ENCODE measurements at regions not wholly inside any gene's neighbourhood (a gene's known extent, or its start where the extent isn't known, plus 50 kb on each side); places are given as distances from the start of the nearest gene placed in this dataset.
"Not testable (repeated sequence)": the region's sequence is repeated elsewhere in the genome, so short reads cannot be mapped to it uniquely, and the experiment has no call there.

DNA sequence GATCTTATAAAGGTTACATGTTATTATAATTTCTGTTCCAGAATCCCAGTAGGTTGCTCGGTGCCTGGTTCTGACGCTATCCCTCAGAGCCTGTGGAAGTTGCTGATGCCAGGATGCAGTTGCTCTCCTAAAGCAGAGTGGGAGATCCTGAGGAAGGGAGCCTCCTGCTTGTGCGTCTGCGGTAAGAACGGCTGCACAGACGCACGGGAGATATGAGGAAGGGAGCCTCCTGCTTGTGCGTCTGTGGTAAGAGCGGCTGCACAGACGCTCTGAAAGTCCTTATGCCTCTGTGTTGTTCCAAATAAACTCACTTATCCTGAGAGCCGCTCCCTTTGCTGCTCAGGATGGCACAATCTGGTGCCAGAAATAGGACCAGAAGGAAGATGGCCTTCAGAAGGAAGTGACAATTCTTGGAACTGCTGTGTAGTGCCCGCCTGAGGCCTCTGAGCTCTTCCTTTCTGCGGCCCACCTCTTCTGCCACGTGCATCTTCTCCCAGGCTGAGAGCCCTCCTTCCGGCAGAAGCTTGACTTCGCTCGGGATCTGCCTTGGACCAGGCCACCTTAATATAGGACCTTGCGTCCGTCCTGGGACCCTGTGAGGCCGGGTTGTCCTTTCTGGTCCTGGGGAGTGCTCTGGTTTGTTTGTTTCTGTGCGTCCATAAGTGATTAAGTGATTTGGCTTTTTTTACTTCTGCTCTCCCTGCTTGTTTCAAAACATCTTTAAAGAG lies 89.5 kb downstream of the RTP5 start:
- DNase-seq (ENCODE audit: low read depth): no peak

GRCh38 chr2:241959751-241960269 lies 90.3 kb downstream of the RTP5 start:
- DNase-seq (ENCODE audit: low read depth): no peak

DNA sequence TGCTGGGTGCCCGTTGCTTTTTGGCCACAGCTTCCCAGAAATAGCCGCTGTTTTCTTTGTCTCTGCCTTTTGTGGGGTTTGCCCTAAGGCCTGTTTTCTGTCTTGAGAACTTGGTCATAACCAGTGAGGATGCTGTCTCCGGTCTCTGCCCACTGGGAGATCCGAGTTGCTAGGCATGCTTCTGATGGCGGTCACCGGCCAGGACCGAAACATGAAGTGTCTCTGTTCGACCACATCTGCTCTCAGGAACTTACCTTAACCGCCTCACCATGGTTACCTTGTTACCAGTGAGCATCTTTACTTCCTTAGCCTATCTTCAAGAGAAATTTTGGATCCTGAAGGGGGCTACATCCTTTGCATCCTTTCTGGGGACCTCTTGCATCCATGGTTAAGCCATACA lies 91.9 kb downstream of the RTP5 start:
- DNase-seq (ENCODE audit: low read depth): no peak

DNA sequence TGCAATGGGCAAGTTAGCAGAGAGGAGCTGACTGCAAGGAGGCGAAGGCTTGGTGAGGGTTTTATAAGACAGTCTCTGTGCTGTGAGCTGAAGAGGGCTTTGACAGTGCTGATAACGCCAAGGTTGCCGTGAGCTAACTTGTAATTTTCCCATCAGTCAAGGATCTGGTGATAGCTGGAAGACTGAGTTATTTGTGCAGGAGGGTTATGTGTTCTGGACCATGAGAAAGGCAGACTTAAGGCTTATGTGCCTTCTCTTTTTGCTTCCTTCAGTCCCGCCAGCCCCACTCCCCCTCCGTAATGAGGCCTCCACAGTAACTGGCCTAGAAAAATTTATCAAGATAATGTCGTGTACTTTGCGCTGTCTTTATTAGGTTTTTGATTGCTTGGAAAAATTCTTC lies 94.6 kb downstream of the RTP5 start:
- DNase-seq (ENCODE audit: low read depth): no peak

- DNase-seq (ENCODE audit: low read depth): peak; percentile 41
Measured at GRCh38 chr2:241965931-241966412, 96.4 kb downstream of the RTP5 start.

GRCh38 chr2:241966647-241967466 lies 97.3 kb downstream of the RTP5 start:
- no peak for DNase-seq (ENCODE audit: low read depth)

GRCh38 chr2:241967467-241968144 lies 98.1 kb downstream of the RTP5 start:
- DNase-seq (ENCODE audit: low read depth): no peak

DNA sequence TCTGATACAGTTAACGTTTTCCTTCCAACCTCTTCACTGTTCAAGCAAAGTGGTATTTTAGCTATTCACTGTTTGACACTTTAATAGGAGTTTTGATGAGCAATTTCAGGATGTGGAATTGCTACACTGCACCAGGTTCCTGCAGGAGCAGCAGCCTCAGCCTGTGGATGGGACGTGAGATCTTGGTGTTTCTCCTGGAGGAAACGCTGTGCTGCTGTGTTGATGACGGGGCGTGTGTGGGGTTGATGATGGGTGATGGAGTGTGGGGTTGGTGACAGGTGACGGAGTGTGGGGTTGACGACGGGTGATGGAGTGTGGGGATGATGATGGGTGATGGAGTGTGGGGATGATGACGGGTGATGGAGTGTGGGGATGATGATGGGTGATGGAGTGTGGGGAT lies 98.9 kb downstream of the RTP5 start:
- no peak for DNase-seq (ENCODE audit: low read depth)

- DNase-seq (ENCODE audit: low read depth): not testable (repeated sequence)
Measured at GRCh38 chr2:241969182-241969581, 99.7 kb downstream of the RTP5 start.

DNA sequence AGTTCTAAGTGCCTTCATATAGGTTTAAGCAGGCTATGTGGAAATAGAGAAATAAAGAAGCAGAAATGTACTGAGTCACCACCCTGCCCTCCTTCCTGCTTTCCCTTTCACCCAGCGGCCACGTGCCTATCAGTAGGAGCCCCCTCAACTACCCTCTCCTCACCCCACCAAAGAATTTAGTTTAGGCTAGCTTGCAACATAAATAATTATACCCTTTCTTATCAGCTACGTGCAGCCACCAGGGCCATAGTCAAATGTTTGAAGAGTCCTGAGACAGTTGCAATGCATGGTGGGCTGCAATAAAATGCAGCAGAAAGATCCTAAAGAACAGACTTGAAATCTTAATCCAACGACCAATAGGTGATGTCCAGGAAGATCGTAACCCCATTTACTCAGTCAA lies 101.2 kb downstream of the RTP5 start:
- DNase-seq (ENCODE audit: low read depth): no peak

- DNase-seq (ENCODE audit: low read depth): no peak
Measured at GRCh38 chr2:241974096-241974495, 104.6 kb downstream of the RTP5 start.

GRCh38 chr2:241974851-241975592 lies 105.5 kb downstream of the RTP5 start:
- DNase-seq (ENCODE audit: low read depth): no peak

DNA sequence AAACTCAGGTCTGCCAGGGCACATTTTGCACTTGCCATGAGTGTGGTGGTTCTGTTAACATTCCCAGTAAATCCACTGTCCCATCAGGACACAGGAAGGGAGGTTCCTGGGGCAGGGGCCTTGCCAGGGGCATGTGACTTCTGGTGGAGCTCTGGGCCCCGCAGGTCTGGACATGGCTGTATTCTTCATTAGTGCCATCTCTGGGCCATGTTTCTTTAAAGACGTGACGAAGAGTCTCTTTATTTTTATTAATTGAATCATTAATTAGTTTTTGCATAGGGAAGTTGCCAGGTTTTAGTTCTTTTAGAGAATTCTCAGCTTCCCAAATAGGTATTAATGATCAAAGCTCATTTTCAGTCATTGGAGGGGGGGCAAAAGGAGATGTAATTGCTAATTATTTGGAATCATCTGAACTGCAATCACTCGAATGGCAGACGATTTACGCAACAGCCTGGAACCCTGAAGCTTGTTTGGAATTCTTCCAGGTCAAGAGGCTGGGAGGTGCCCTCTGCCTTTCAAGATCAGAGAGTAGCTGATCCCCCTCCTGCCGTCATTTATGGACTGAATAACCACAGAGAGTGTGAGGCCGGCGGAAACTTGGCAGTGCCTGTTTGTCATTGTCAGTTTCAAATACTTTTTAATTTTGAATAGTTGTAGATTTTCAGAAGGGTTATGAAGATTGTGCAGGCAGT lies 106.2 kb downstream of the RTP5 start:
- DNase-seq (ENCODE audit: low read depth): no peak

DNA sequence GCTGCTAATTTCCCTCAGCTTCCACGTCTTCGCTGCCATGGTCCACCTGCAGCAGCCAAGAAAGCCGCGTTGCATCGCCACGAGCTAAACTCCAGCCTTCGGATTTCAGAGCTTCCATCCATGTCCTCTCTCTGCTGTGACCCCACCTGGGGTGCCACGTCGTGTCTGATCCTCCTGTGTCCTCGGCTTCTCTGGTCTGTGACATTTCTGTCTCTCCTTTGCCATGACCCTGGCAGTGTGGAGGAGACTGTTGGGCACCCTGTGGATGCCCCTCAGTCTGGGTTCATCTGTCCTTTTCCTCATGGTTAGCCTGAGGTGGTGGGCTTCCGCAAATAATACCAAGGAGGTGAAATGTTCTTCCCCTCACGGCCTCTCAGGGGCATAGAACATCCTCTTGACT lies 106.8 kb downstream of the RTP5 start:
- DNase-seq (ENCODE audit: low read depth): no peak

DNA sequence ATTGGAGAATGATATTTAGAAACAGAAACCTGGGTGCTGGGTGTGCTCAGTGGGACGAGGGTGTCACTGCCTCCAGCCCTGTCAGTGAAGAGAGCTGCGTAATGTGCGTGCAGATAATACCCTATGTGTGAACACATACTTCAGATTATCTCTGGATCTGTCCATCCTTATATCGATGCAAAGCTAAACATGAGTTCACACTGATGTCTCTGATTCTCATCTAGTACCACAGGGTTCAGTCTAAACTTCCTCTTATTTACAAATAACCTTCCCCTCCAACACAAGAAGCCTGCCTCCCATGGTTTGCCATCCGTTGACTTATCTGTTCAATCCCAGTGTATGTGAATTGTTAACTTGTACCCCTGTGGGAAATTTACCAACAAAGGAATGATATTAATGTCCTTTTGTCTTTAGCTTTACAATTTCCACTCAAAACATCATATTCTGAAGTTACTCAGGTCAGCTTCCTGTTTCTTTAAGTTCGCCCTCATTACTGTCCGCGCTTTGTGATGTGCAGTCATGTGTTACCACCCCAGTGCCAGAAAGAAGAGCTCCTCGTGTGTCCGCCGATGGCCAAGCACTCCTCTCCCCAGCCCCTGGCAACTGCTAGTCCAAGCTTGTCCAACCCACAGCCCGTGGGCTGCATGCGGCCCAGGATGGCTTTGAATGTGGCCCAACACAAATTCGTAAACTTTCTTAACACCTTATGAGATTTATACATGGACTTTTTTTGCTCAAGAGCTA lies 108.2 kb downstream of the RTP5 start:
- DNase-seq (ENCODE audit: low read depth): no peak

DNA sequence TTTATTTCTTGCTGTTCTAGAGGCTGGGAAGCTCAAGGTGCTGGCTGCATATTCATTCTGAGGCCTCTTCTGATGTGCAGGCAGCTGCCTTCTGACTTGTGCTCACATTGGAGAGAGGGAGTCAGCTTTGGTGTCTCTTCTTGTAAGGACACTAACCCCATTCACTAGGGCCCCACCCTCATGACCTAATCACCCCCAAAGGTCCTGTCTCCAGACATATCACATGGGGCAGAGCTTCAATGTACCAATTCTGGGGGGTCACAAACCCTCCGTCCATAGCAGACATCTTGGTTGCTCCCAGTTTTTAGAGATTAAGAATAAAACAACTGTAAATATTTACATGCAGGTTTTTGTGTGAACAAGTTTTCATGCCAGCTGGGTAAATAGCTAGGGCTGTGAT lies 109.1 kb downstream of the RTP5 start:
- no peak for DNase-seq (ENCODE audit: low read depth)

DNA sequence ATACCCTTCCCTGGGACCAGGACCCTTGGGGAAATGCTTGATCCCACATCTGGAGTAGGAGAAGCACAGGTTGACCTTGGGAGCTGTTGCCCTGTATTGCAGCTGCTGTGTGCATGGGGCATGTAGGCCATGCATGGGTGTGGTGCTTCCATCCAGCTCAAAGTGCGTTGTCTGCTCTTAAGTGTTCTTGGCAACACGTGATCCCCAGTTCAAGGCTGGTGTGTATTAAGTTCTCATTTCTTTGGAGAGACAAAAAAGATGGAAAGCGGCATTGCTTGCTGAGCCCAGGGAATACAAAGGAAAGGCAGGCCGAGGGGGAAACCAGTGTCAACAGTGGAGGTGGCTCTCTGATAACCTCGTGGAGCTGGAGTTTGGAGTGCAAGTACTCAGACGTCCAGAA lies 110.7 kb downstream of the RTP5 start:
- DNase-seq (ENCODE audit: low read depth): no peak

GRCh38 chr2:241981076-241981700 lies 111.7 kb downstream of the RTP5 start:
- no peak for DNase-seq (ENCODE audit: low read depth)

DNA sequence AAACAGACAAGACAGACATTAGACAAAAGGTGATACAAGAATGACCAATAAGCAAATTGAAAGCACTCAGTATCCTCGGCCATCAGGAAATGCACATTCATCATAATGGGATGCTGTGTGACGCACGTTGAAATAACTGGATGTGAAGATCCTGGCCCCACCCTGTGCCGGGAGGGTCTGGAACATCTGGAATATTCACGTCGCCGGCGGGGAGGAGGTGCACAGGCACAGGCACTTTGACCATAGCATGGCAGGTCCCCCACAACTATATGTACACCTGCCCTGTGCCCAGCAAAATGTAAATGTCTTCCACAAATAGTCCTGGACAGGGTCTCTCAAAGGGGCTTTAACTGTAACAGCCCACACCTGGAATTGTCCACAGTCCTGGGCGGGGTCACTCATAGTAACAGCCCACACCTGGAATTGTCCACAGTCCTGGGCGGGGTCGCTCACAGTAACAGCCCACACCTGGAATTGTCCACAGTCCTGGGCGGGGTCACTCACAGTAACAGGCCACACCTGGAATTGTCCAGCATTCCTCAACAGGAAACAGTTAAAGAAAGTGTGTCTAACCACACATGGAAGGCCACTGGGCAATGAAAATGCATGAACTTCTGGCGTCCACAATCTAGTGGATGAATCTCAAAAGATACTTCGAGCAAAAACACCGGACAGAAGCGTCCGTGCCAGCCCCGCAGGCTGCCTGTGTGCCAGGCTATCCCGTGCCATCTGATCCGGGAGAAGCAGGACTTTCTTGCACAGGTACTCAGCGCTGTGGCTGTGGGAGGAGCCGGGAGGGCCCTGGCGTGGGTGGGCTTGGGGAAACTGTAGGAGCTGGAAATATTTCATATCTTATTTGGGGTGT lies 113.4 kb downstream of the RTP5 start:
- DNase-seq (ENCODE audit: low read depth): no peak

Measured in activated gamma-delta T cell treated with anti-CD3 and anti-CD28 coated beads, Interleukin-2, amount 50 U/mL, for 16 hours (primary cell).